ENCODE measurements at regions not wholly inside any gene's neighbourhood (a gene's known extent, or its start where the extent isn't known, plus 50 kb on each side); places are given as distances from the start of the nearest gene placed in this dataset.

DNA sequence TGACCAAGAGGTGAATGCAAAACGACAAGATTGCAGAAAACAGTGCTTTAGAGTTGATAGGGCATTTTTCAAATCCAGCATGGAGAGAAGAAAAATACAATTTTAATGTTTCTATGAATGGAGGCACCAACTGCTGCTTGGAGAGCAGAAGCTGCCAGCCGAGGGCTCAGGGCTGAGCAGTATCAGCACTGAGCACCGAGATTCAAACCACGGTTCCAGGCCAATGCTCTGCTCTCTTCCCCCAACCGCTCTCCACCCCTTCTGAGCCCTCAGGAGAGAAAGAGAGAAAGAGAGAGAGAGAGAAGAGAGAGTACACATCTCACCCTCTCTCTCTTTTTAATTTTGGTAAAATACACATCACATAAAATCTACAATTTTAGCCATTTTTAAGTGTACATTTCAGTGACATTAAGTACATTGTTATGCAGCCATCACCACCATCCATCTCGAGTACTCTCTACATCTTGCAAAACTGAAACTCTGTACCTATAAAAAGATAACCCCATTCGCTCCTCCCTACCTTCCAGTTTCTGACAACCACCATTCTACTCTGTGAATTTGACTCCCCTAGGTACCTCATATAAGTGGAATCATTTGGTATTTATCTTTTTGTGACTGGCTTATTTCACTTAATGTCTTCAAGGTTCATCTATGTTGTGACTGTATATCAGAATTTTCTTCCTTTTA lies 333.3 kb downstream of the MIAT start:
- Histone ChIP-seq H2BK12ac (ENCODE audit: low read depth, low read length) (no peak overlapping the region), H3K4me3 (ENCODE audit: extremely low read depth in 1 of 4, insufficient read depth in 2 of 4, low read depth in 3 of 4, low read length in 4 of 4) (no peak overlapping the region), H3K56ac (replicated peaks; ENCODE audit: insufficient read length, low read depth, low read length) (no peak overlapping the region), H4K20me1 (replicated peaks in 1 of 2; ENCODE audit: control insufficient read depth in 1 of 2, insufficient read depth in 2 of 2, low read length in 2 of 2) (no peaks in the 10 kb centered on the region), H3K23me2 (ENCODE audit: low read depth, low read length) (peaks cover 4% of the 10 kb centered on the region; the same call in 1 of the 2 replicates), H3K18ac (ENCODE audit: extremely low read depth, low read length) (no peak overlapping the region), H2BK120ac (replicated peaks; ENCODE audit: low read depth, low read length) (no peak overlapping the region), H2AFZ (ENCODE audit: low read length) (no peak overlapping the region), H3K79me2 (ENCODE audit: control insufficient read depth in 1 of 2, insufficient read depth in 2 of 2, low read length in 2 of 2) (no peaks in the 10 kb centered on the region), H2AK5ac (ENCODE audit: low read depth, low read length) (no peak overlapping the region), H3K79me1 (ENCODE audit: low read depth, low read length) (no peaks in the 10 kb centered on the region), H3K27me3 (replicated peaks in 1 of 4; ENCODE audit: control insufficient read depth in 3 of 4, extremely low read depth in 1 of 4, insufficient read depth in 3 of 4, low read length in 3 of 4) (no peaks in the 10 kb centered on the region), H2BK20ac (ENCODE audit: low read length) (no peak overlapping the region), H3K9ac (replicated peaks in 1 of 4; ENCODE audit: extremely low read depth in 1 of 4, low read depth in 3 of 4, low read length in 3 of 4) (no peak overlapping the region), H3K23ac (ENCODE audit: insufficient read length) (no peak overlapping the region), H2BK5ac (ENCODE audit: low read depth, low read length) (no peak overlapping the region), H3K36me3 (ENCODE audit: control insufficient read depth in 2 of 4, insufficient read depth in 4 of 4, low read length in 3 of 4) (no peaks in the 10 kb centered on the region), H3K9me3 (ENCODE audit: insufficient read depth in 2 of 2, low read depth in 1 of 2, low read length in 1 of 2) (no peaks in the 10 kb centered on the region), H3K27ac (ENCODE audit: low read depth, low read length) (no peak overlapping the region), H4K91ac (replicated peaks; ENCODE audit: insufficient read length, low read length) (no peak overlapping the region), H4K8ac (ENCODE audit: extremely low read depth, insufficient read depth, low read length) (no peak overlapping the region), H4K5ac (ENCODE audit: insufficient read length, low read depth, low read length) (no peak overlapping the region), H3K14ac (ENCODE audit: insufficient read length) (no peak overlapping the region), H3K4me1 (replicated peaks in 1 of 4; ENCODE audit: control insufficient read depth in 3 of 4, insufficient read depth in 4 of 4, low read length in 3 of 4) (peaks cover 7 to 11% (median 8%) of the 10 kb centered on the region in 4 experiments), H2BK15ac (ENCODE audit: low read length) (no peak overlapping the region), H3K4me2 (ENCODE audit: insufficient read depth in 1 of 2, low read depth in 2 of 2, low read length in 2 of 2) (no peak overlapping the region), H3K4ac (replicated peaks; ENCODE audit: insufficient read length, low read depth, low read length) (no peak overlapping the region)
- CTCF ChIA-PET (ENCODE audit: partially characterized antibody) = no interaction called here
- FAIRE-seq = no peak
- no peak for DNase-seq (ENCODE audit: low read depth in 1 of 2, low spot score in 2 of 2)
- POLR2A ChIA-PET (ENCODE audit: partially characterized antibody) = no interaction called here
- 86% methylated on average over 7 of the region's 7 CpGs; no CpG with 5 or more reads in 1 of the 2 experiments for WGBS, 2 experiments (ENCODE audit: extremely low coverage in 1 of 2, insufficient coverage in 1 of 2, insufficient read length in 1 of 2, insufficient replicate concordance in 2 of 2, low coverage in 1 of 2, low lambda C conversion rate in 2 of 2, missing lambda C conversion rate in 1 of 2)
- TF ChIP-seq TAF7 (optimal IDR thresholded peaks at IDR 0.05; ENCODE audit: borderline replicate concordance, low read depth, low read length) (no peak), SIX5 (IDR thresholded peaks at IDR 0.05; ENCODE audit: low read depth, low read length) (no peak), EGR1 (IDR thresholded peaks at IDR 0.05; ENCODE audit: borderline replicate concordance, low read depth, low read length) (no peak), RFX5 (IDR thresholded peaks at IDR 0.05; ENCODE audit: borderline replicate concordance, low read depth, low read length) (no peak), ZNF274 (IDR thresholded peaks at IDR 0.05; ENCODE audit: borderline replicate concordance, extremely low read depth, low read length) (no peak), TBP (IDR thresholded peaks at IDR 0.05; ENCODE audit: low read depth, low read length) (no peak), KDM1A (IDR thresholded peaks at IDR 0.05; ENCODE audit: borderline replicate concordance, low read length) (no peak), SP4 (IDR thresholded peaks at IDR 0.05; ENCODE audit: low read length) (no peak), TAF1 (IDR thresholded peaks at IDR 0.05; ENCODE audit: low read depth, low read length) (no peak), CBX8 (IDR thresholded peaks at IDR 0.05; ENCODE audit: borderline replicate concordance, low read depth, low read length) (no peak), HDAC2 (IDR thresholded peaks at IDR 0.05; ENCODE audit: borderline replicate concordance in 1 of 2, low read depth in 2 of 2, low read length in 2 of 2) (no peak), NANOG (IDR thresholded peaks at IDR 0.05; ENCODE audit: insufficient read depth, low read depth, low read length, poor library complexity, severe bottlenecking) (no peak), SUZ12 (IDR thresholded peaks at IDR 0.05; ENCODE audit: low read length) (no peak), YY1 (IDR thresholded peaks at IDR 0.05; ENCODE audit: low read depth, low read length) (no peak), SP2 (IDR thresholded peaks at IDR 0.05; ENCODE audit: low read length) (no peak)

All from H1 (cell line).